ENCODE measurements at regions not wholly inside any gene's neighbourhood (a gene's known extent, or its start where the extent isn't known, plus 50 kb on each side); places are given as distances from the start of the nearest gene placed in this dataset.

- no peaks in the 10 kb centered on the region for H3K27me3 ChIP-seq (replicated peaks in 1 of 2; ENCODE audit: control insufficient read depth in 2 of 2, insufficient read depth in 2 of 2, low read length in 1 of 2)
- POLR2A ChIA-PET: no interaction called here
- RAD21 ChIA-PET (ENCODE audit: unreplicated experiment): interaction anchor here (0.7 to 1.7 kb wide), 3 partner anchors 31 to 157 kb away, joined by 3 to 10 read pairs (median 3); no protein-coding TSS in a partner anchor
- SMC1A ChIA-PET (ENCODE audit: uncharacterized antibody, unreplicated experiment): interaction anchor here (1.0 kb wide), 1 partner anchor 113 kb away, joined by 3 read pairs; no protein-coding TSS in a partner anchor
- ATAC-seq (no peak), DNase-seq (ENCODE audit: low read depth, low spot score) (no peak), FAIRE-seq (no peak)
- H3K4me1 ChIP-seq (ENCODE audit: control insufficient read depth, insufficient read depth, low read length): no peaks in the 10 kb centered on the region
- TF ChIP-seq CHD1 (IDR thresholded peaks at IDR 0.05; ENCODE audit: low read depth, low read length) (no peak), KDM1A (IDR thresholded peaks at IDR 0.05; ENCODE audit: borderline replicate concordance) (no peak), TARDBP (IDR thresholded peaks at IDR 0.05; ENCODE audit: borderline replicate concordance) (no peak), SPI1 (IDR thresholded peaks at IDR 0.05; ENCODE audit: borderline replicate concordance, insufficient read depth, low read depth, low read length) (no peak), SRF (IDR thresholded peaks at IDR 0.05; ENCODE audit: low read depth in 2 of 2, low read length in 2 of 2) (no peak), BRCA1 (IDR thresholded peaks at IDR 0.05; ENCODE audit: low read depth, low read length) (no peak), BCL11A (IDR thresholded peaks at IDR 0.05; ENCODE audit: low read depth, low read length) (no peak), CHD4 (IDR thresholded peaks at IDR 0.05) (no peak), JUND (IDR thresholded peaks at IDR 0.05; ENCODE audit: low read depth, low read length) (no peak), HDAC2 (IDR thresholded peaks at IDR 0.05) (no peak), FOS (IDR thresholded peaks at IDR 0.05; ENCODE audit: borderline replicate concordance, extremely low read depth, insufficient read length) (no peak), SP1 (IDR thresholded peaks at IDR 0.05; ENCODE audit: low read depth, low read length) (no peak), EGR1 (IDR thresholded peaks at IDR 0.05; ENCODE audit: borderline replicate concordance in 1 of 2, low read depth in 2 of 2, low read length in 2 of 2) (no peak), TCF7 (IDR thresholded peaks at IDR 0.05; ENCODE audit: borderline replicate concordance) (no peak)
- TF ChIP-seq, protein P1, sequence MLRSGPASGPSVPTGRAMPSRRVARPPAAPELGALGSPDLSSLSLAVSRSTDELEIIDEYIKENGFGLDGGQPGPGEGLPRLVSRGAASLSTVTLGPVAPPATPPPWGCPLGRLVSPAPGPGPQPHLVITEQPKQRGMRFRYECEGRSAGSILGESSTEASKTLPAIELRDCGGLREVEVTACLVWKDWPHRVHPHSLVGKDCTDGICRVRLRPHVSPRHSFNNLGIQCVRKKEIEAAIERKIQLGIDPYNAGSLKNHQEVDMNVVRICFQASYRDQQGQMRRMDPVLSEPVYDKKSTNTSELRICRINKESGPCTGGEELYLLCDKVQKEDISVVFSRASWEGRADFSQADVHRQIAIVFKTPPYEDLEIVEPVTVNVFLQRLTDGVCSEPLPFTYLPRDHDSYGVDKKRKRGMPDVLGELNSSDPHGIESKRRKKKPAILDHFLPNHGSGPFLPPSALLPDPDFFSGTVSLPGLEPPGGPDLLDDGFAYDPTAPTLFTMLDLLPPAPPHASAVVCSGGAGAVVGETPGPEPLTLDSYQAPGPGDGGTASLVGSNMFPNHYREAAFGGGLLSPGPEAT (IDR thresholded peaks at IDR 0.05; ENCODE audit: low read depth): no peak
- TF ChIP-seq, protein P2, sequence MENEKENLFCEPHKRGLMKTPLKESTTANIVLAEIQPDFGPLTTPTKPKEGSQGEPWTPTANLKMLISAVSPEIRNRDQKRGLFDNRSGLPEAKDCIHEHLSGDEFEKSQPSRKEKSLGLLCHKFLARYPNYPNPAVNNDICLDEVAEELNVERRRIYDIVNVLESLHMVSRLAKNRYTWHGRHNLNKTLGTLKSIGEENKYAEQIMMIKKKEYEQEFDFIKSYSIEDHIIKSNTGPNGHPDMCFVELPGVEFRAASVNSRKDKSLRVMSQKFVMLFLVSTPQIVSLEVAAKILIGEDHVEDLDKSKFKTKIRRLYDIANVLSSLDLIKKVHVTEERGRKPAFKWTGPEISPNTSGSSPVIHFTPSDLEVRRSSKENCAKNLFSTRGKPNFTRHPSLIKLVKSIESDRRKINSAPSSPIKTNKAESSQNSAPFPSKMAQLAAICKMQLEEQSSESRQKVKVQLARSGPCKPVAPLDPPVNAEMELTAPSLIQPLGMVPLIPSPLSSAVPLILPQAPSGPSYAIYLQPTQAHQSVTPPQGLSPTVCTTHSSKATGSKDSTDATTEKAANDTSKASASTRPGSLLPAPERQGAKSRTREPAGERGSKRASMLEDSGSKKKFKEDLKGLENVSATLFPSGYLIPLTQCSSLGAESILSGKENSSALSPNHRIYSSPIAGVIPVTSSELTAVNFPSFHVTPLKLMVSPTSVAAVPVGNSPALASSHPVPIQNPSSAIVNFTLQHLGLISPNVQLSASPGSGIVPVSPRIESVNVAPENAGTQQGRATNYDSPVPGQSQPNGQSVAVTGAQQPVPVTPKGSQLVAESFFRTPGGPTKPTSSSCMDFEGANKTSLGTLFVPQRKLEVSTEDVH (IDR thresholded peaks at IDR 0.05; ENCODE audit: low read depth, partially characterized antibody): no peak
- no peaks in the 10 kb centered on the region for H4K20me1 ChIP-seq (ENCODE audit: control insufficient read depth, insufficient read depth)
- H3K36me3 ChIP-seq (ENCODE audit: control insufficient read depth in 2 of 2, insufficient read depth in 2 of 2, low read length in 1 of 2): no peaks in the 10 kb centered on the region
- no peaks in the 10 kb centered on the region for H3K9me3 ChIP-seq (replicated peaks; ENCODE audit: control insufficient read depth, insufficient read depth, low read length)
- no peak overlapping the region for H2AFZ ChIP-seq (ENCODE audit: control insufficient read depth, low read depth, low read length)
- no peaks in the 10 kb centered on the region for H3K79me2 ChIP-seq (ENCODE audit: control insufficient read depth, insufficient read depth, low read length)
- no peak overlapping the region for H3K27ac ChIP-seq (ENCODE audit: control insufficient read depth, insufficient read depth)
- no peak overlapping the region for H3K4me2 ChIP-seq (ENCODE audit: control insufficient read depth, insufficient read depth)
- WGBS (ENCODE audit: insufficient coverage, insufficient replicate concordance, low lambda C conversion rate, missing lambda C conversion rate): 27% methylated on average over 6 of the region's 6 CpGs
- CTCF ChIA-PET: interaction anchor here (1.4 to 2.3 kb wide), 2 partner anchors 10 to 19 kb away, joined by 5 to 17 read pairs; no protein-coding TSS in a partner anchor
- H3K9ac ChIP-seq (ENCODE audit: control insufficient read depth, insufficient read depth, low read length): no peak overlapping the region
- BruUV-seq (replicated peaks): no TSS peak
- no peak overlapping the region for H3K4me3 ChIP-seq
- in situ Hi-C loops (cut with MboI): loop anchor here (10.0 kb wide), 2 partner anchors 413 to 1043 kb away; no protein-coding TSS in a partner anchor
- intact Hi-C loops (cut with micrococcal nuclease; ENCODE audit: unreplicated experiment): loop anchor here (10.0 kb wide), 1 partner anchor 1033 kb away; no protein-coding TSS in a partner anchor
These were observed 184.3 kb downstream of the QDPR start for GRCh38 chr4:17327591-17327990.
